ENCODE measurements at regions not wholly inside any gene's neighbourhood (a gene's known extent, or its start where the extent isn't known, plus 50 kb on each side); places are given as distances from the start of the nearest gene placed in this dataset.

- Histone ChIP-seq H3K9me1 (ENCODE audit: control insufficient read depth, insufficient read depth, low read length) (no peaks in the 10 kb centered on the region), H3K4me2 (ENCODE audit: insufficient read depth, low read length) (no peak overlapping the region), H3K9ac (ENCODE audit: insufficient read depth in 1 of 2, low read depth in 2 of 2, low read length in 2 of 2) (no peak overlapping the region), H3K79me2 (ENCODE audit: control insufficient read depth, insufficient read depth, low read length) (no peaks in the 10 kb centered on the region), H3K4me1 (replicated peaks in 1 of 2; ENCODE audit: control insufficient read depth in 2 of 2, insufficient read depth in 2 of 2, low read length in 2 of 2) (peaks cover 0 to 15% of the 10 kb centered on the region in 2 experiments; a peak in 4 of 5 replicates), H3K36me3 (ENCODE audit: control insufficient read depth, insufficient read depth, low read length) (no peaks in the 10 kb centered on the region), H3K9me3 (replicated peaks; ENCODE audit: control insufficient read depth, insufficient read depth, low read depth, low read length) (no peaks in the 10 kb centered on the region), H3K4me3 (no peak overlapping the region), H4K20me1 (replicated peaks; ENCODE audit: control insufficient read depth, insufficient read depth, low read length) (no peaks in the 10 kb centered on the region), H2AFZ (ENCODE audit: low read depth, low read length) (no peak overlapping the region), H3K27ac (ENCODE audit: extremely low read depth, low read depth, low read length) (no peak overlapping the region), H3K27me3 (ENCODE audit: control insufficient read depth in 2 of 2, insufficient read depth in 2 of 2, low read length in 2 of 2) (no peaks in the 10 kb centered on the region)
- no peak for DNase-seq (ENCODE audit: extremely low read depth in 1 of 4, low spot score in 3 of 4)
- FAIRE-seq = no peak
- intact Hi-C loops (cut with micrococcal nuclease) (no loop called here), in situ Hi-C loops (cut with MboI) (no loop called here)
- CTCF ChIA-PET (ENCODE audit: low intra/inter-chr PET ratio) = no interaction called here
- TF ChIP-seq TEAD2 (tag; IDR thresholded peaks at IDR 0.05) (no peak), CEBPB (tag; IDR thresholded peaks at IDR 0.05) (no peak), THRA (IDR thresholded peaks at IDR 0.05) (no peak), BCL6 (CRISPR knock-in tag; IDR thresholded peaks at IDR 0.05) (no peak), POLR2B (IDR thresholded peaks at IDR 0.05; ENCODE audit: low read depth, partially characterized antibody) (no peak), PHB (CRISPR knock-in tag; IDR thresholded peaks at IDR 0.05) (no peak), ZNF124 (CRISPR knock-in tag; IDR thresholded peaks at IDR 0.05) (no peak), ZBED1 (IDR thresholded peaks at IDR 0.05) (no peak), HMBOX1 (IDR thresholded peaks at IDR 0.05) (no peak), SMARCE1 (IDR thresholded peaks at IDR 0.05) (no peak), CBX1 (IDR thresholded peaks at IDR 0.05; ENCODE audit: low read depth) (no peak), EWSR1 (IDR thresholded peaks at IDR 0.05; ENCODE audit: borderline replicate concordance, low read depth, partially characterized antibody) (no peak)
- ATAC-seq = no peak
- POLR2A ChIA-PET = no interaction called here
- no TSS peak for BruUV-seq (replicated peaks)
Measured at GRCh38 chr13:95434111-95434510, 118.4 kb upstream of the CLDN10 start.
